EH (cell line): ENCODE measurements at regions not wholly inside any gene's neighbourhood (a gene's known extent, or its start where the extent isn't known, plus 50 kb on each side); places are given as distances from the start of the nearest gene placed in this dataset.

Source experiments
- DNase-seq: peaks from one replicate; pipeline ENCODE4 v3.0.0-alpha.2; 2015; ENCODE audit warnings: low read depth

DNA sequence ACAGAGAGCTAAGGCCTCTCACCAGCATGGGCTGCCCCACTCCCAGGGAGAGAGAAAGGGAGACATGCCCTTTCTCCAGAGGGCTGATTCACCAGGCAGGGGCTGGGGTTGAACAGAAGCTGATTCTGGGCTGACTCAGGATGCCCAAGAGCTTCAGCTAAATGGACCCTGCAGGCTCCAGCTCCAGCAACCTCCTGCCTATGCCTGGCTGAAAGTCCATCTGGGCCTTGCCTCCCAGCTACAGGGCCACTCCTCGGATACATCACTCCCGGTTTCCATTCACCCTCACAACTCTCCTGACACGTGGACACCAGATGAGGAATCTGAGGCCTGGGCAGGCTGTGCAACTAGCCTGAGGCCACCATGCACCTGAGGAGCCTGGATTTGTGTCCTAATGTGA lies 215.5 kb downstream of the BUD13 start:
- peak; percentile 55 for DNase-seq

DNA sequence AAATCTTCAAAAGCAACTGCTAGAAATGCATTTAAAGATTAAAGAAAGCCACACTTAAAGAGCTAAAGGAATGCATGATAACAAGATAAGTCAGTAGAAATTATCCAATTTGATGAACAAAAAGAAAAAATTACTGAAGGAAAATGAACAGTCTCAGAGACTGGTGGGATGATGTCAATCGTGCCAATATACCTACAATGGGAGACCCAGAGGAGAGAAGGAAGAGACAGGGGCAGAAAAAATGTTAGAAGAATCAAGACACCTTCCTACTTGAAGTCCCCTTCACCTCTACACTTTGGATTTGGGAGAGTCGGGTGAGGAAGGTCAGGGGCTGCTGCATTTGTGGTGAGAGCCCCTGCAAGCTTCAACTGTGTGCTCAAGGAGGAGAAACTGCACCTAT lies 216.3 kb downstream of the BUD13 start:
- DNase-seq, result no peak

DNA sequence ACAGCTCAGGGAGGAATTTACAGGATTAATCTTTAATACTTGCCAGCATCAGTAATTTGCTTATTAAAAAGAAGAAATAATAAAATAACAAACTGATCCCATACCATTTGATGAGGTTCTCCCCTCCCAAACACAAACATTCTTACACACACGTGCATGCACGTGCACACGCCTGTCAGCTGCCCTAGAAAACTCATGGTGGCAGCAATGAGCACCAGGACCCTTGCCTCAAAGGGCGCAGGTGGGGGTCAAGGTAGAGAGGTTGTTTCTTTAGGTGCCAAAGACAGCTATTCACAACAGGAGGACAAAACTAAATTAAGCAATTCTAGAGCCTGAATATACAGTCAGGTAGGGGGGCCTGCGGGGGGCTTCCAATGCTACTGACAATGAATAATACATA lies 219.3 kb downstream of the BUD13 start:
- no peak for DNase-seq

DNA sequence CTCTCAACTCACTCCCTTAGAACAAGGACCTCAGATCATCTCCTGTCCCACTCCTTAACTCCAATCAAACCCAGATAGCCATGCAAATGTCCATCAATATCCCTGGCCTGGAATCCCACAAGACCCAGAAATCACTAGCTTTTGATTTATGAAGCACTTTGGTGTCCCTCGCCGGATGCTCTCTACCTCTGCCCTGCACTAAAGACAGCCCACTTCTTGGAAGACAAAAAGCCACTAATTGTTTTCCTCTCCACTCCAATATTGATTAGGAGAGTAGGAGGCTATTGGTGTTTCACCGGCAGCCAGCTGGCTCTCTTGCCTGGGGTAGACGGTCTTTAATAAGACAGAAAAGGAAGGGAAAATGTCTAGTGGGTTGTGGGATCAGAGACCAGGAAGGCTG lies 221.2 kb downstream of the BUD13 start:
- no peak for DNase-seq

DNA sequence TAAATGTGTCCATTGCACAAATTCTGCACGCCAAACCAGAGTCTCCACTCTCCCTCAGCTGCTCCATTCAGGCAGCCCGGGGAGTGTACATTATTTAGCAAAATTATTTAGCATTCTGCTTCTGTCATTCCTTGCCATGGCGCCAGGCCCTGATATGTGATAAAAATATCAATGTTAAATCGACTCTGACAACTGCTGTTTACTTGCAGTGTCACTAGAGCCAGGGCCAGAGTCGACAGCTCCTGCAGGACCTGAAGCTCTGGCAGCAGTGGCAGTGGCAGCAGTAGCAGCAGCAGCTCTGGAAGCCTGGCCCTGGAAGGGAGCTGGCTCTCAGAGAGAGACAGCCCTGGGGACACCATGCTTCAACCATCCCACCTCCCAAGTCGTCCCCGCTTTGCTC lies 224.5 kb downstream of the BUD13 start:
- DNase-seq, result no peak

DNA sequence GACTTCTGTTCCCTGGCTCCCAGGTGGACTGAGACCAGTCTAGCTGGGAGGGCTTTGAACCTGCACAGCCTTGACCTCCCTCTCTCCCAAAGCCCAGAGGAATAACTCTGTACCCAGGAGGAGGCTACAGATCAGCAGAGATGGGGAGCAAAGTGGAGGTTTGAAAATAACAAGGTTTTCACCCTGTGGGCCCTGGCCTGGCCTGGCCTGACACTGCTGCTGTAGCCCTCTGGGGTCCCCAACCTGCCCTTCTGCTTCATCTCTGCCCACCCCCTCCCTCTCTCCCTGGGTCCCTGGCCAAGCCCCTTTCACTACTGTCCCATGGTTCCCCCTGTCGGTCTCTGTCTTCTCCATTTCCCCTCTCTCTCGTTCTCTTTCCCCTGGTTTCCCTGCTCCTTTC lies 225.2 kb downstream of the BUD13 start:
- DNase-seq, result no peak

DNA sequence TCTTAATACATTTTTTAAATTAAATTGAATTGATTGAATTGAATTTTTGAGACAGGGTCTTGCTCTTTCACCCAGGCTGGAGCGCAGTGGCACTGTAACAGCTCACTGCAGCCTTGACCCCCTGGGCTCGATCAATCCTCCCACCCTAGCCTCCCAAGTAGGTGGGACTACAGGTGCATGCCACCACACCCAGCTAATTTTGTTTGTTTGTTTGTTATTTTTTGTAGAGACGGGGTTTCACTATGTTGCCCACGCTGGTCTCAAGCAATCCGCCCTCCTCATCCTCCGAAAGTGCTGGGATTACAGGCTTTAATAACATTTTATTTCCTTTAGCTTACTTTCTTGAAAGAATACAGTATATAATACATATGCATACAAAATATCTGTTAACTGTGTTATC lies 226.9 kb downstream of the BUD13 start:
- no peak for DNase-seq

DNA sequence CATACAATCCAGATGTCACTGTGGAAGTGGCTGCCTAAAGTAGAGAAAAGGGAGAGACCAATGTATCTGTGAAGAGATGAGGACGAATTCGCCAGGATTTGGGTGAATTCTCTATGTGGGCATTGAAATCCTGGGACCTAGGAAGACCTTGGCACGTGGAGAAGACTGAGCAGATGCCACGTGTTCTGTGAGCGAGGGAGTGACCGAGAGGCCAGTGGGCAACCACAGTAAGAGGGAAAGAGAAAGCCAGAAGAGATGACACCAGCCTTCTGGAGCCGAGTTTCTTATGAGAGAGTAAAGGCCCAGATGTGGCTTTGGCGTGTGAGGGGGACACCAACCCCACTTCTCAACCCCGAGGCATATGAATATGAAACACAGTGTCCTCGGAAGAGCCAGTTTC lies 228.1 kb downstream of the BUD13 start:
- no peak for DNase-seq

DNA sequence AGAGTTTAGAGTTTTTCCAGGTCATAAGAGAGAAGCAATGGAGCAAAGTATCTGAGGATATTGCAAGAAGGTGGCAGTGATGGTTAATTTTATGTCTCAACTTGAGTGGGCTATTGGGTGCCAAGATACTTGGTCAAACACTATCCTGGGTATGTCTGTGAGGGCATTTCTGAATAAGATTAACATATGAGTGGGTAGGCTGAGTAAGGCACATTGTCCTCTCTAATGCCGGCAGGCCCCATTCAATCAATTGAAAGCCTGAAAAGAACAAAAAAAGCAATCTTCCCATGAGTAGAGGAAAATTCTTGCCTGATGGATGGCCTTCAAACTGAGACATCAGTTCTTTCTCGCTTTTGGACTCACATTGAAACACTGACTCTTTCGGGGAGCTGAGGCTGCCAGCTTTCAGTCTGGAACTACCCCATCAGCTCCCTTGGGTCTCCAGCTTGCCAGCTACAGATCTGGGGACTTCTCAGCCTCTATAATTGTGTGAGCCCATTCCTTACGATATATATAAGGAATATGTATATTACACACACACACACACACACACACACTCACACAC lies 228.8 kb downstream of the BUD13 start:
- DNase-seq, result no peak

DNA sequence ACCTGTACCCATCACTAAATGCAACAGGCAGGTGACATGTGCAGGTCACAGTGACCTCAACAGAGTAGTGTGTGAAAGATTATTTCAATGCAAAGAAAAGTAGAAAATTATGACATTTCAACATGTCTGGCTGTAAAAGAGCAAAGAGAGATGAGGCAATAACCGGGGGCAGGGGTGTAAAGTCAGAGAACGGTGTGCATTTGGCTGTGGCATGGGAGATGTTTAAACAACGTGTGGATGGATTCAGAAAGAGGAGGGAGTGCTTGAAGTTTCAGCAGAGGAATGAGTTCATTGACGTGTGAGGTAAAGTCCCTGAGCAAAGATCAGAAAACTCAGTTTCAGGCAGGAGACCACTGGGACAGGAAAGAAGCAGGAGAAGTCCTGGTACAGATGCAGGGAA lies 229.7 kb downstream of the BUD13 start:
- no peak for DNase-seq

DNA sequence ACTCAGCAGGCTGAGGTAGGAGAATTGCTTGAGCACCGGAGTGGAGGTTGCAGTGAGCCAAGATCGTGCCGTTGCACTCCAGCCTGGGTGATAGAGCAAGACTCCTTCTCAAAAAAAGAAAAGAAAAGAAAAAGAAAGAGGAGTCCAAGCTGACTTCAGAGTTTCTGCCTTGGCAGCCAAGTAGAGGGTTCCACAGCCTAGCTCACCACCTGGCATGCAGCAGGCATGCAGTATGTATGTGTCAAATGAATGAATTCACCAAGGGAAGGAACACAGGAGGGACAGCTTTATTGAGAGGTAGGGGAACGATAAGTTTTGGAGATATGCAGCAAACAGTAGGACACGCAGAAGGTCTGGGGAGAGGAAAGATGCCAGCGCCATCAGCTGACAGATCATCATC lies 230.4 kb downstream of the BUD13 start:
- DNase-seq, result no peak

DNA sequence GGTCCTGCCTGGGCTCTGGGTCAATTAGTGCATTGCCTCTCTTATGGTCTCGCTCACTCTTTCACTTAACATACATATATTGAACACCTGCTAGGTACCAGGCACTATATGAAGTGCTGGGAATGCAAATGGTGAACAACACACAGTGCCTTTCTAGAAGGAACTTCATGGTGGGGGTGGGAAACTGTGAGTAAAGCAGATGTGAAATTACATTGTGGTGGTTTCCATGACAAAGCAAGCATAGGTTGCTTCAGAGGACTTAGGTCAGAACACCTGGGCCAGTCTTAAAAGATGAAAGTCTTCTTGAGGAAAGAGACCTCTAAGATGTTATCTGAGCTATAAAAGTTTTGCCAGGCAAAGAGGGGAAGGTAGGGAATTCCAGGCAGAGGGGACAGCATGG lies 231.3 kb downstream of the BUD13 start:
- DNase-seq, result no peak

DNA sequence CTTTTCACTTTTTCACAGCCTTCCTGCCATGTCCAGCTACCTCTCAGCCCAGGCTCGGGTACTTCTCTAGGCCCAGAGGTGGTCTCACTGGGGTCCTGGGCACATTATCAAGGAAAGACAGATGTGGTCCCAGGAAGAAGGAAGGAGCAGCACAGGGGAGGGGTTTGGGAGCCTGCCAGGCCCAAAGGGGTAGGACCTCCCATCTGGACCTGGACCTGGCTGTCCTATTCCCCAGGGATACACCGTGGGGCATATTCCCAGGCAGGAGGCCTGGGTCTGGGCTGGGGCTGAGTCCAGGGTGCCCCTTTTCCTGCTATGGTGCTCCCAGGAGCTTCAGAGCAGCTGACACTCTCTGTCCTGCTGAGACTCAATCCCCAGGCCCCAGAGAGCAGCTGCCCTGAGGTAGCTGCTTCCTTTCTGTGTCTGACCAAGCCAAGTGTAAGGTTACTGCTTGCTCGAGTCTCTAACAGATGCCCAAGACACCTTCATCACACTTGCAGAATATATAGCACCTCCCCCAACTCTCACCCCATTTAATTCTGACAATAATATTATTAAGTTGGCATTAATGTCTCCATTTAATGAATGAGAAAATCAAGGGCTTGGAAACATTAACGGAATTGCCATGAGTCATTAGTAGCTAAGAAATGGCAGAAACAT lies 232.0 kb downstream of the BUD13 start:
- no peak for DNase-seq

DNA sequence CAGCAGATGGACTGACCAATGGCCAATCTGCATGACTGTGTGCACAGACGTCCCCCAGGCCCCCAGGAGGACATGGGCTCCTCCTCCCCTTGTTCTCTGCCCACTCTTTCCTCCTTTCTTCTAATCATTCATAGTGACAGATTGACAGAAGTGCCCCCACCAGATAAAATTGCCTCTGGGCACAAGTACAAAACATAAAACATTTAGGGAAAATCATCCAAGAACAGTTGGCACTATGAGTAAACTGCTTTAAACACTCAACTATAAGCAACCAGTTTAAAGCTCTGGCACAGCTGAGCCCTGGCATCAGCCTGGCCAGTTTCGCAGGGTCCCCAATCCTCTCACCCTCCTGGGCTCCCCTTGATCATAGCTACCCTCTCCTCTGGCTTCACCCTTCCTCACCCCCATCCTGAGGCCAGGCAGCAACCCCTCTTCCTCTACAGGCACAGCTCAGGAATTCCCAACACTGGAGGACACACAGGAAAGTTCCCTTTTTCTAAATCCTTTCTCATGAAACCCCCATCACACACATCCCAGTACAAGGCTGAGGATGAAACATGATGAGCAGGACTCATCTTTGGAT lies 232.9 kb downstream of the BUD13 start:
- no peak for DNase-seq

DNA sequence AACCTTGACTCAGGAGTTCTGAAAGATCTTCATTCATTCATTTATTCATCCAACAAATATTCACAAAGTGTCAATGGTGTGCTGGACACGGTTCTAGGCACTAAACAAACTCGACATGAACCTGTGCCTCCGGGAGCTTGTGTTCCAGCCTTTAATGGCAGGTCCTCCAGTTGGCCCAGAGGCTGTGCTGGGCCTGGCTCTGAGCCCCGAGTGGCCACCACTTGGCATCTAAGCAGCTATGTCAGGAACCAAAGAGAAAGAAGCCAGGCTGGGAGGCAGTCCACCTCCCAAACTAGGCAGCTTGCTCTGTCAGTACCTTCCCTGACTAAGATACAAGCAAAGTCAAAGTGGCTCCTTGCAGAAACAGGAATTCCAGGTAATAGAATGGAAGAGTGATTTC lies 233.6 kb downstream of the BUD13 start:
- no peak for DNase-seq

DNA sequence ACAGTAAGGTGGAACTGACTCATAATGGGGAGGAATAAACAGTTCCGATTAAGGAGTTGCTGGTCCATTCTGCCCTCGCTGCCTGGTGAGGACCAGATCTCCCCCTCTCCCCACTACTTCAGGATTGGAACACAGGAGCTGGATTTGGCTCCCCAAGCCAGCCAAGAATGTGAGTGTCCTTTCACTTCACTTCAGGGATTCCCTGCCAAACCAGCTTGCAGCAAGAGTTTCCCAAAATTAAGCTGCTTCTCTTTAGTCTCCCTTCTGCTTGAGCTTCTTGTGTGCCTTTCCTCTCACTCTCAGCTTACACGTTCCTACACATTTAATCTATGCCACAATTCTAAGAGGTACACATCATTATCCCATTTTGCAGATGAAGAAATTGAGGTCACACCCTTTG lies 234.1 kb downstream of the BUD13 start:
- no peak for DNase-seq

DNA sequence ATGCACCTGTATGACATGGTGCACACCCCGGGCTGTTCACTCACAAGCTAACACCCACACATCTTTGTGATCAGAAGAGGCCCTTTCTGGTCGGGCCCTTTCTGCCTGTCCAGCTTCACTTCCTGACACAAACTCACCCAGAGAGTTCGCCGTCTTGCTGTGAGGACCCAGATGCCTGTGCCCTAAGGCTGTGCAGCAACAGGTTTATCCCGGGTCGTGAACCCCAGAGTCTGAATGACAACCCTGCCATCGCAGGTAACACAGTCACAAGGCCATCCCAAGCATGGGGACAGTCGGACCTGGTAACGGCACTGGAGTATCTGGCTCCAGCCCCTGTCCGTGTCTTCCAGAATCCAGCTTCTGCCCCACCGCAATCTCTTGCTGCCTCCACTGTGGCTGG lies 235.1 kb downstream of the BUD13 start:
- DNase-seq, result no peak

DNA sequence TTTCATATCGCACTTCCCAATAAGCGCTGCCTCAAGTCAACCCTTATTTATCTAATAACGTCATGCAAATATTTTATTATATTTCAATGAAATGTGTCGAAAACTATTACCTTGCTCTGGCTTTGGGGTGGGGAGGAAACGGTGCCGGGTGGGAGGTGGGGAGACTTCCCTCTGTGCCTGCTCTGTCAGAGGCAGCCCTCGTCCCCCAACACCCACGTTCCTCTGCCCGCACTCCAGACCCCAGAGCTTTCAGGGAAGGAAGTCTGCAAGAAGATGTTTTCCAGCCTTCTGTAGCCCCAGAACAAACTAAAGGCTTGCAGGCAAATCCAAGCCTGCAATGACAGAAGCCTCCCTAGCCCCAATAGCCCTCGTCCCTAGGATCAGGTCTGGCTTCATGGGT lies 235.7 kb downstream of the BUD13 start:
- DNase-seq, result no peak

DNA sequence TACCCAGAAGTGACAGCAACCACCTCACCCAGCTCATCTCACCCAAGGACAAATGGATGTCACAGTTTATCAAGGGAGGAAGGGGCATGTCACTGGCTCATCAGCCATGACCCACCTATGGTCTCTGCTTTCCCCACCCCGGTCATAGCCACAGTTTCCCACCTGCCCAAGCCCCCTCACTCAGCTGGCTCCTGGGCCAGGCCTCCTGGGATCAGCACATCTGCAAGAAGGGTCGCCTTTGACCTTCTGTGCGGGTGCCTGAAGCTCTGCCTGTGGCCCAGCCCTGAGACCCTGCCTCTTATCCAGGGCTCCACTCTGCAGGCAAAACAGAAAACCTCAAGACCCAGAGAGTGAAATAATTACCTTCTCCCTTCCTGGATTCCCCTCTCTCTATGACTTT lies 236.4 kb downstream of the BUD13 start:
- no peak for DNase-seq

DNA sequence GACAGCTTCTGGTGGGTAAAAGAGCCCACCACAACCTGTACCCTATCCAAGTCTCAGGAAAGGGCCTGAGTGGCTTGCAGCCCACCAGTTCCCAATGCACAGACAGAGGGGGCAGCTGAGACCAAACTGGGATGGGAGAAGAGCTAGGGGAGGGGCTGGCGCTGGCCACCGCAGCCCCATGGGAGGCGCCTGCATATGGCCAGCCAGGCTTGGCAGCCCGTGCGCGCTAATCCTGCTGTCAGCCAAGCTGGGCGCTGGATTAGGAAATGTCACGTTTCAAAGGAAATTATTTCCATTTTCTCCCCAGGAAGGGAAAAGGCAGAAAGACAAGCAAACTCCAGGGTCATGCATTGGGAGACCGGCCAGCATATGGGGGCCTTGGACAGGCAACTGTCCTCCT lies 236.8 kb downstream of the BUD13 start:
- DNase-seq, result no peak

DNA sequence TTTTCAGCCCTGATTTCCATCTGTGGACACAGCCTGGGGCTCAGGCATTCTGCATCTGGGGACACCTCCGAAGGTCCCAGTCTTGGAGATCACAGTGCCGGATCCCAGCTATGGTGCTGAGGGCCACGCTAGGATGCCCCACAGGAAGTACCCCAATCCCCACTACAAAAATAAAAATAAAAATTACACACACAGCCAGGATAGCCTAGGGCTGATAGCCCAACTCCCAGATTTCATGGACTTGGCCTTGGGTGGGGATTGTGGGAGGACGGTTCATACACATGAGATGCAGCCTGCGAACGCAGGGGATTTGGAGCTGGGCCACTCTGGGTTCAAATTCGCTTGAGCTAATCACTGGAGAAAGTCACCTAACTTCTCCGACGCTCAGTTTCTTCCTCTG lies 237.7 kb downstream of the BUD13 start:
- DNase-seq, result no peak

DNA sequence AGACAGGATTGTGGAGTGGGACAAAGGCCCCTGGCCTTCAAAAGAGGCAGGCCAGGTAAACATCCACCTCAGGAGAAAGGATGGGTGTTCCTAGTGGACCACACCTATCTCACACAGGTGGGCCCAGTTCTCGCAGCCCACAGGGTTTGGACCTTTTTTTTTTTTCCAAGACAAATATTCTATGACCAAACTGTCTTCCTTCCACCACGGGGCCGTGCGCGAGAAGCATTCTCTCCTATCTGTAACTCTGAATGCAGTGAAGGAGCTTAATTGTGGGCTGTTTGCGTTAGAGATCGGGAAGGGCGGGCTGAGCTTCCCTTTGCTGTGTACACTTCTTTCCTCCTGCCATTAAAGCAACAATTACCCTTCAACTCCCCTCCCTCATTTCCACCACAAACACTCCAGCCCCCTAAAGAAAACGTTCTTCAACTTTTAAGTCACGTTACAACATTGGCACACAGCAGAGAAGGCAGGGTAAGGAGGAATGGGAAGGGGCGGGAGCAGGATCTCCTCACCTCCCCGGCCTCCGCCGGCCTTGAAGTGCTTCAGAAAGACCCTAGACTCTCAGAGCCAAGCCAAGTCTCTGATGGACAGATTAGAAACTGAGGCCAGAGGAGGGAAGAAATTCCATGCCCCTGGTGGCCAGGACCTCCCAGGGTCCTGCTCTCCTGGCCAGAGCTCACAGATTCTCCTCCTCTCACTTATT lies 238.4 kb downstream of the BUD13 start:
- DNase-seq, result no peak

DNA sequence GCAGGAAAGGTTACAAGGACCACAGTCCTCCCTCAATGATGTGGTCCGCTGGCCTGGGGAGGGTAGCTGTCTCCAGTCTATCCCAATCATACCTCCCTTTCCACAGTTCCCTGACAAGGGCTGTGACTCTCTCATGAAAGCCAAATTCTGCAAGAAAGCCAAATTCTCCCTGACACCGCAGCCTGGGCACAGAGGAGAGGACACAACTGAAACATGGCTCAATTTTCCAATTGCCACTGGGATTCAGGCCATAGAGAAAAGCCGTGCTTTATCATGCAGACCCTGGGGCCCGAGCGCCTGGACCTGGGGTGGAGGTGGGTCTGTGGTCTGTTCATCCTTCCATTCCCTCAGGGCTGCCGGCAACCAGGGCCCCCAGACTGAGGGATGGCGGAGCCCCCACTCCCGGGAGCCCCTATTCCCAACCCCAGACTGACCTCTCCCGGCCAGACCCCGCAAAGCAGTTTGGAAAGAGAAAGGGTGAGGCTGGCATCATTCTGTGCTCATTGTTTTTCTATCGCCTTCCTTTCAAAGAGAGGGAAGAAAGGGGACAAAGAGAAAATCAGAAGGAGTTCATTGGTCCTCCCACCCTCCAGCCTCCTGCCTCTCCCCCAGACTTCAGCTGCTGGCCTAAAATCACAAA lies 239.5 kb downstream of the BUD13 start:
- DNase-seq, result no peak
